GM18951 (cell line): ENCODE measurements at regions not wholly inside any gene's neighbourhood (a gene's known extent, or its start where the extent isn't known, plus 50 kb on each side); places are given as distances from the start of the nearest gene placed in this dataset.

Experiments used
- POLR2A ChIP-seq: IDR thresholded peaks from 4 replicates; pipeline ENCODE4 v1.6.1; 2011; ENCODE audit warnings: mild to moderate bottlenecking; ENCODE audit not compliant: insufficient read length, insufficient read depth; ENCODE audit errors: extremely low read depth
- in situ Hi-C: fragments of 300-500 bp; cut with MboI; formaldehyde crosslinking; loops from one replicate; pipeline ENCODE4 v1.12.0; 2022; ENCODE audit warnings: low sequenced_read_pairs, mixed read lengths, inconsistent platforms; ENCODE audit not compliant: unreplicated experiment

DNA sequence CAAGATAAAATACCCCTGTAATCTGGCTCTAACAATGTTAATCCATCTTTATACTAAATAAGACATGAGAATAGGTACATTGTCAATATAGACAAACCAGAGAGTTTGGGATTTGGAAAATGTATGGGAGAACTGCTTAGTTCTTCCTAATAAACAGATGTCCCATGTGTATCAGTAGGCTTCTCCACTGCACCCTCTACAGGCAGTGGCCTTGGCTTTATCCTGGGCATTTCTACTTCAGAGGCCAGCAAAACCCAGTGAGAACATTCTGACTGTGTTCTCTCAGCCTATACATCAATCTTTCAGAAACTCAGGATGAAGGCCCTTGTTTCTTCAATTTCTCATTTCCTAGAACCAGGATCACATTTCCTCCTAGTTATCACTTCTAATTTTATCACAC lies 1167.5 kb upstream of the ACVR2A start:
- in situ Hi-C loops, result no loop called here
- TF ChIP-seq POLR2A, result no peak

DNA sequence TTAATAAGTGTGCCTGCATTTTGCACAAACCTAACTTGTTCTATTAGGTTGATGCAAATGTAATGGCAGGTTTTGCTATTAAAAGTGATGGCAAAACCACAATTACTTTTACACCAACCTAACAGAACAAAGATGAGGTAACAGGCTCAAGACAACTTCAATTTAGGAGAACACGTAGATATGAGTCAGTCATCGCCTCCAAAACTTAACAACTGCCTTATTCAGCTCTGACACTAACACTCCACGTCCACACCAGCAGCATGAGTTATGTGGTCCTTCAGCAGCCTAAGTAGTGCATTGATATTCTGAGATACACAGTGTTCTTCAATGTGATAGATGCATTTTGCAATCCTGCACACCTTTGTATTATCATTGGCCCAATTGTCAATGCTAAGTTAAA lies 1175.1 kb upstream of the ACVR2A start:
- no peak for TF ChIP-seq POLR2A
- in situ Hi-C loops, result no loop called here

- in situ Hi-C loops, result no loop called here
- TF ChIP-seq POLR2A, result no peak
These were observed 1178.5 kb upstream of the ACVR2A start for GRCh38 chr2:146666340-146666739.

- no peak for TF ChIP-seq POLR2A
- in situ Hi-C loops, result no loop called here
These were observed 1179.0 kb upstream of the ACVR2A start for GRCh38 chr2:146665800-146666199.

DNA sequence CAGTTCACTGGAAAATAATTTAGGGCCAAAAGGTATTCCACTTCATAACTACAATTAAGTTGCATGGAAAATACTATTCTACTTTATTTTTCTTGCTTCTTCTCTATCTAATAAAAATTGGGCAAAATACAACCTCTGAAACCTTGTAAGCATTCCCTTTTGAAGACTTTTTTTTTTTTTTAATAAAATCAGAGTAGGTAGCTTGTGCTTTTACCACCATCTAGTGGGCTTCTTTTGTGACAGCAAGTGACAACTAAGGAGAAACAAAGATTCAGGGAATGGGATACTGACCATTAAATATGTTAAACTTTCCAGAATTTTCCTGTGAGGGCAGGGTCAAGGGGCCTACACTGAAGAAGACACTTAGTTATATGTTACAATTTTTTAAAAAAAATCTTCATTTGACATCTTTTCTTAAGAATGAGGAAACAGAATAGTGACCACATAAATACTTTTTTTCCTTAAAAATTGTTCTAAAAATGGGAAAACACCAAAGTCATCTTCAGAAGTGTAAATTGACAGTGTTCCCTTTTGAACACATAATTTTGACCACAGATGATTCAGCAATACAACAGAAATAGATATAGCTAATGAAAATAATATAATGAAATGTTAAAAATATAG lies 1183.2 kb upstream of the ACVR2A start:
- TF ChIP-seq POLR2A, result no peak
- in situ Hi-C loops, result no loop called here

GRCh38 chr2:146659976-146660375 lies 1184.9 kb upstream of the ACVR2A start:
- TF ChIP-seq POLR2A, result no peak
- in situ Hi-C loops, result no loop called here

DNA sequence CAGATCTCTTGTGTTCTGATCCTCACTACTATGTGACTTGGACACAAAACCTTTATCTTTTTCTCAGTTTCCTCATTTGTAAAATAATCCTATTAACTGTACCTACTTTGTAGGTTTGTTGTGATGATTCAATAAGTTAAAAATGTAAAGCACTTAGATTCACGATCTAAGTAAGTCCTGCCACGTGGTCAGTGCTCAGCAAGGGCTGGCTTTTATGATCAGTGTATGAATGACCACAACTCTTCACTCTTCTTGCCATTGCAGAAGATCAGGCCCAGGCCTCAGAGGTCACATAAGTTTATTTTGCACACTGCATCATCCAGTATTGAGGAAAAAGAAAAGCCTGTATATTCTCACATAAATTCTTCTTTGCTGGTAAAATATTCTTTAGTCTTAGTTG lies 1192.5 kb upstream of the ACVR2A start:
- in situ Hi-C loops, result no loop called here
- TF ChIP-seq POLR2A, result no peak

- in situ Hi-C loops, result no loop called here
- TF ChIP-seq POLR2A, result no peak
These were observed 1193.5 kb upstream of the ACVR2A start for GRCh38 chr2:146651361-146651760.

DNA sequence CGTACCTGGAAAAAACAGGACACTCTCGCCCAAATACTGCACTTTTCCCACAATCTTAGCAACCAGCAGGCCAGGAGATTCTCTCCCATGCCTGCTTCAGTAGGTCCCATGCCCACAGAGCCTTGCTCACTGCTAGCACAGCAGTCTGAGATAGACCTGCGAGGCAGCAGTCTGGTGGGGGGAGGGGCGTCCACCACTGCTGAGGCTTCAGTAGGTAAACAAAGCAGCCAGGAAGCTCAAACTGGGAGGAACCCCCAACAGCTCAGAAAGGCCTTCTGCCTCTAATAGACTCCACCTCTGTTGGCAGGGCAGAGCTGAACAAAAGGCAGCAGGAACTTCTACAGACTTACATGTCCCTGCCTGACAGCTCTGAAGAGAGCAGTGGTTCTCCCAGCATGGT lies 1202.8 kb upstream of the ACVR2A start:
- in situ Hi-C loops, result no loop called here
- no peak for TF ChIP-seq POLR2A

DNA sequence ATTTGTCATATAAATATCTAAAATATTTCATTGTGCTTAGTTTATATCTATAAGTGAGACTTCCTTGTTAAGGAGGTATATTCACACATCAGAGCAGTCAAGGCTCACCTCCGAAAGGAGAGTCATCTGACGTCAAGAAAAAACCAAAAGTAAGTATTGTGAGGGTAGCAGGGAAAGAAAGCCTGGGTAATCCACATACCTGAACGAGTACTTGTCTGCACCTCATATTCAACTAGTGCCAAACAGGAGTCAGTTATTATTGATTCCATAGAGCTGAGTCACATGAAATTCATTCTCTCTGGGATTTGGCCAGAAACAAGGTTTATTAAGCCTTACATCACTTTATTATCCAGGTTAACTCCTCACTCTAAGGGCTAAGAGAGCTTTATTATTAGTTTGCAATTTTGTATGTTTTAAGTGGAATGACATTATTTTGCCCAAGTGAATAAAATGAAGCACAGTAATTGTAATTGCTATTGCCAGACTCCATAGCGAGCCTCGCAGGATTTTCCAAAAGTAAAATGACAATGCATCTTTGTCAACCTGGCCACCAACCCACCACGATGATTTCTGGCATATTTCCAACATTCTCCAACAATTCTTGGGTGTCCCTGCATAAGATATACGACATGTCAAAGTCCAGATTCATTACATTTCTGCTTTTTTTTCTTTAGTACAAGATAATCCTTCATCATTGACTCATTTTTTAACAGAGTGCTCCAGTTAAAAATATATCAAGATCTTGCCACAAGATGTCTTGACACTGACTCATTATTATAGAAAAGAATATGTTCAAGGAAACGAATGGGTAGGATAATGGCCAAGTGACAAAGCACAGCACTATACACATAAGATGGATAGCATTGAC lies 1210.4 kb upstream of the ACVR2A start:
- in situ Hi-C loops, result no loop called here
- TF ChIP-seq POLR2A, result no peak

- in situ Hi-C loops, result no loop called here
These were observed 1211.7 kb upstream of the ACVR2A start for GRCh38 chr2:146633159-146633558.

DNA sequence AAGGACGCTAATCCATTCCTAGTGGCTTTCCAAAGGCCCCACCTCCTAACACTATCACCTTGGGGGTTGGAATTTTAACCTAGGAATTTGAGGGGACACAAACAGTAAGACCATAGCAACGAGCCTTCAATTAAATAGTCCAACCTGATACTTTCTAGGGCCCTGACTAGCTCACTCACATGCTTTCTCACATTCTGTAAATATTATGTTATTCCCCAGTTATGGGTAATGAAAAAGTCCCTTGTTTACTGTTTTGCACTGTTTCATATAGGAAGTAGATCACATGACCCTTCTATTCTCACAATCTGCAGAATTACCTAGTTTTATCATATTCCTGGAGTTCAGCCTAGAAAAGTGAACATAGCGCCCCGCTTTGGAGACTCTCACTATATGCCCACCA lies 1212.1 kb upstream of the ACVR2A start:
- no peak for TF ChIP-seq POLR2A
- in situ Hi-C loops, result no loop called here

More at GRCh38 chr2:146633159-146633558, 1211.7 kb upstream of the ACVR2A start:
- no peak for TF ChIP-seq POLR2A

- no peak for TF ChIP-seq POLR2A
- in situ Hi-C loops, result no loop called here
These were observed 1220.2 kb upstream of the ACVR2A start for GRCh38 chr2:146624430-146625160.
